Keratinocyte (primary cell): ENCODE measurements at regions not wholly inside any gene's neighbourhood (a gene's known extent, or its start where the extent isn't known, plus 50 kb on each side); places are given as distances from the start of the nearest gene placed in this dataset.

Experiments used
- DNase-seq: peaks from one replicate; pipeline ENCODE4 v3.0.0-alpha.2; 2011; ENCODE audit warnings: low read depth, missing footprints, low spot score
- FAIRE-seq: peaks from 2 replicates; lab custom pipeline; 2011; peaks lifted over from hg19 to GRCh38; lab: Jason Lieb, UNC
- H2AFZ ChIP-seq: 2 replicates; pipeline ENCODE4 v1.6.0; 2012; ENCODE audit warnings: low read length, control low read depth, inconsistent platforms; ENCODE audit not compliant: control insufficient read depth
- H3K27ac ChIP-seq: 2 replicates; pipeline ENCODE4 v1.5.1; 2011; ENCODE audit warnings: low read length; ENCODE audit not compliant: control insufficient read depth, insufficient read depth
- H3K27me3 ChIP-seq: 3 replicates; pipeline ENCODE4 v1.6.0; 2011; ENCODE audit warnings: low read length; ENCODE audit not compliant: control insufficient read depth, insufficient read depth; ENCODE audit errors: extremely low read depth
- H3K36me3 ChIP-seq, 2 experiments: 2 replicates in 1 of 2; 3 replicates in 1 of 2; pipeline ENCODE4 v1.5.1; 2011; ENCODE audit warnings: low read length in 2 of 2, mild to moderate bottlenecking in 1 of 2; ENCODE audit not compliant: control insufficient read depth in 2 of 2, insufficient read depth in 2 of 2; ENCODE audit errors: extremely low read depth in 1 of 2
- H3K4me1 ChIP-seq: 3 replicates; pipeline ENCODE4 v1.5.1; 2011; ENCODE audit warnings: low read length; ENCODE audit not compliant: control insufficient read depth, insufficient read depth; ENCODE audit errors: extremely low read depth
- H3K4me2 ChIP-seq: 3 replicates; pipeline ENCODE4 v1.6.0; 2011; ENCODE audit warnings: low read depth, low read length; ENCODE audit not compliant: control insufficient read depth, insufficient read depth; ENCODE audit errors: extremely low read depth
- H3K4me3 ChIP-seq, 3 experiments: fragments of 200-600 bp in 1 of 3; sonication (generic) in 1 of 3; 2 replicates in 2 of 3; 3 replicates in 1 of 3; pipeline ENCODE4 v1.5.1; 2011 to 2016; ENCODE audit warnings: low read length in 3 of 3, mild to moderate bottlenecking in 3 of 3, control low read depth in 2 of 3, inconsistent platforms in 1 of 3, low read depth in 1 of 3, mixed read lengths in 1 of 3, mixed run types in 1 of 3, moderate library complexity in 1 of 3; ENCODE audit not compliant: control insufficient read depth in 2 of 3, insufficient read depth in 2 of 3; ENCODE audit errors: extremely low read depth in 1 of 3
- H3K79me2 ChIP-seq: 2 replicates; pipeline ENCODE4 v1.6.0; 2012; ENCODE audit warnings: low read length; ENCODE audit not compliant: control insufficient read depth, insufficient read depth
- H3K9ac ChIP-seq: 3 replicates; pipeline ENCODE4 v1.6.0; 2011; ENCODE audit warnings: low read length; ENCODE audit not compliant: control insufficient read depth, insufficient read depth; ENCODE audit errors: extremely low read depth
- H3K9me1 ChIP-seq: 3 replicates; pipeline ENCODE4 v1.6.0; 2011; ENCODE audit warnings: low read length; ENCODE audit not compliant: control insufficient read depth, insufficient read depth; ENCODE audit errors: extremely low read depth
- H3K9me3 ChIP-seq: 2 replicates; pipeline ENCODE4 v1.5.1; 2012; ENCODE audit warnings: low read depth, low read length; ENCODE audit not compliant: control insufficient read depth
- H4K20me1 ChIP-seq: 3 replicates; pipeline ENCODE4 v1.6.0; 2011; ENCODE audit warnings: low read length; ENCODE audit not compliant: control insufficient read depth, insufficient read depth; ENCODE audit errors: extremely low read depth
- CTCF ChIP-seq, 3 experiments: IDR thresholded peaks in 1 of 3; conservative IDR thresholded peaks in 1 of 3; optimal IDR thresholded peaks in 1 of 3; 2 replicates in 2 of 3; 3 replicates in 1 of 3; pipeline versions ENCODE3 to v1.5.1; 2011; ENCODE audit warnings: low read length in 3 of 3, mild to moderate bottlenecking in 3 of 3, moderate library complexity in 2 of 3, control low read depth in 1 of 3, inconsistent platforms in 1 of 3; ENCODE audit not compliant: insufficient read depth in 2 of 3; ENCODE audit errors: extremely low read depth in 1 of 3
- EZH2 ChIP-seq: IDR thresholded peaks from one replicate; pipeline ENCODE4 v1.6.1; 2012; ENCODE audit warnings: inconsistent platforms, mild to moderate bottlenecking, low read length, moderate library complexity
- dilution Hi-C: fragments of 300-500 bp; cut with MboI; formaldehyde crosslinking; loops from one replicate; pipeline ENCODE4 v1.7.0; 2020; ENCODE audit warnings: low sequenced_read_pairs; ENCODE audit not compliant: extremely low pct_ligation_motif_present

GRCh38 chr2:147756069-147756468 lies 88.8 kb upstream of the ACVR2A start:
- Histone ChIP-seq H3K4me2 (no peak overlapping the region), H4K20me1 (no peaks in the 10 kb centered on the region), H3K36me3 (no peaks in the 10 kb centered on the region), H3K27me3 (no peaks in the 10 kb centered on the region), H3K27ac (no peak overlapping the region), H3K9me3 (no peaks in the 10 kb centered on the region), H2AFZ (no peak overlapping the region), H3K4me3 (no peak overlapping the region), H3K79me2 (no peaks in the 10 kb centered on the region), H3K9me1 (no peaks in the 10 kb centered on the region), H3K4me1 (no peaks in the 10 kb centered on the region), H3K9ac (no peak overlapping the region)
- dilution Hi-C loops: no loop called here
- TF ChIP-seq EZH2 (no peak), CTCF (optimal IDR thresholded peaks at IDR 0.05 in 1 of 3, IDR thresholded peaks at IDR 0.05 in 1 of 3, conservative IDR thresholded peaks at IDR 0.05 in 1 of 3; ENCODE audit: extremely low read depth in 1 of 3, insufficient read depth in 2 of 3, low read length in 3 of 3) (no peak)
- FAIRE-seq: no peak
- no peak for DNase-seq

- H2AFZ ChIP-seq: no peak overlapping the region
- H3K27ac ChIP-seq: no peak overlapping the region
- FAIRE-seq: no peak
- no peak overlapping the region for H3K4me3 ChIP-seq
- no peaks in the 10 kb centered on the region for H3K27me3 ChIP-seq
- H4K20me1 ChIP-seq: no peaks in the 10 kb centered on the region
- no peaks in the 10 kb centered on the region for H3K79me2 ChIP-seq
- H3K4me1 ChIP-seq: peaks cover 10% of the 10 kb centered on the region
- no peak overlapping the region for H3K4me2 ChIP-seq
- no peak for TF ChIP-seq EZH2
- TF ChIP-seq CTCF (optimal IDR thresholded peaks at IDR 0.05 in 1 of 3, IDR thresholded peaks at IDR 0.05 in 1 of 3, conservative IDR thresholded peaks at IDR 0.05 in 1 of 3; ENCODE audit: extremely low read depth in 1 of 3, insufficient read depth in 2 of 3, low read length in 3 of 3): no peak
- no peak for DNase-seq
- no peaks in the 10 kb centered on the region for H3K9me3 ChIP-seq
- H3K36me3 ChIP-seq: no peaks in the 10 kb centered on the region
- no peaks in the 10 kb centered on the region for H3K9me1 ChIP-seq
- dilution Hi-C loops: no loop called here
- H3K9ac ChIP-seq: no peak overlapping the region
Observed at GRCh38 chr2:147740211-147740927, 104.5 kb upstream of the ACVR2A start.
